ENCODE measurements at regions not wholly inside any gene's neighbourhood (a gene's known extent, or its start where the extent isn't known, plus 50 kb on each side); places are given as distances from the start of the nearest gene placed in this dataset.

DNA sequence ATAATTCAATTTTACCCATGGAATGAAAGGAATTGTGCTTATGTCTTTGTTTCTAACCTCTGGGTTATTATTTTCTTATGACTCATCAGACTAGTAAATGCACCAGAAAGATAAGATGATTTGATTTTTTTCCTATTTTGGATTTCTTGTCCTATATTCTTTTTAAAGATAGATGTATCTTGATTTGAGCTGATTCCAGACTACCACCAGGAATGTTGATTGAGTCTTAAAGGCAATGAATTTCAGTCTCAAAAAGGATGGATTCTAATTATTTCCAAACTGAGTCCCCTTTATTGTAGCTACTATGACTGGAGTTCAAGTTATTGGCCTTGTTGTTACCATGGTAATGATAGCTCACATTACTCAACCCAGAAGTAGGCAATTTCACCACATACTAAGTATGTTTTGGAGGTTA lies 95.8 kb upstream of the RGS4 start (continued):
- TF ChIP-seq, protein P1, sequence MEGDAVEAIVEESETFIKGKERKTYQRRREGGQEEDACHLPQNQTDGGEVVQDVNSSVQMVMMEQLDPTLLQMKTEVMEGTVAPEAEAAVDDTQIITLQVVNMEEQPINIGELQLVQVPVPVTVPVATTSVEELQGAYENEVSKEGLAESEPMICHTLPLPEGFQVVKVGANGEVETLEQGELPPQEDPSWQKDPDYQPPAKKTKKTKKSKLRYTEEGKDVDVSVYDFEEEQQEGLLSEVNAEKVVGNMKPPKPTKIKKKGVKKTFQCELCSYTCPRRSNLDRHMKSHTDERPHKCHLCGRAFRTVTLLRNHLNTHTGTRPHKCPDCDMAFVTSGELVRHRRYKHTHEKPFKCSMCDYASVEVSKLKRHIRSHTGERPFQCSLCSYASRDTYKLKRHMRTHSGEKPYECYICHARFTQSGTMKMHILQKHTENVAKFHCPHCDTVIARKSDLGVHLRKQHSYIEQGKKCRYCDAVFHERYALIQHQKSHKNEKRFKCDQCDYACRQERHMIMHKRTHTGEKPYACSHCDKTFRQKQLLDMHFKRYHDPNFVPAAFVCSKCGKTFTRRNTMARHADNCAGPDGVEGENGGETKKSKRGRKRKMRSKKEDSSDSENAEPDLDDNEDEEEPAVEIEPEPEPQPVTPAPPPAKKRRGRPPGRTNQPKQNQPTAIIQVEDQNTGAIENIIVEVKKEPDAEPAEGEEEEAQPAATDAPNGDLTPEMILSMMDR (IDR thresholded peaks at IDR 0.05; ENCODE audit: control extremely low read depth in 1 of 3, insufficient read depth in 1 of 3, low read depth in 1 of 3, low read length in 3 of 3), result no peak
